Testis (tissue), 2 donors: ENCODE measurements at regions not wholly inside any gene's neighbourhood (a gene's known extent, or its start where the extent isn't known, plus 50 kb on each side); places are given as distances from the start of the nearest gene placed in this dataset.

ENCODE experiments used
- DNase-seq: peaks from one replicate; pipeline ENCODE4 v3.0.0-alpha.2; 2019
- H3K27ac ChIP-seq, 2 donors: fragments of 200-600 bp; sonication (generic); one replicate each; pipeline ENCODE4 v1.5.1; 2019
- H3K27me3 ChIP-seq: fragments of 200-600 bp; sonication (generic); one replicate; pipeline ENCODE4 v1.5.1; 2019
- H3K36me3 ChIP-seq: fragments of 200-600 bp; sonication (generic); one replicate; pipeline ENCODE4 v1.5.1; 2017; ENCODE audit warnings: low read depth; ENCODE audit errors: missing control alignments
- H3K4me1 ChIP-seq: fragments of 200-600 bp; sonication (generic); one replicate; pipeline ENCODE4 v1.5.1; 2019
- H3K4me3 ChIP-seq, 2 donors: fragments of 200-600 bp; sonication (generic); one replicate each; pipeline ENCODE4 v1.5.1; 2017 to 2019
- H3K9me3 ChIP-seq: fragments of 200-600 bp; sonication (generic); one replicate; pipeline ENCODE4 v1.5.1; 2017
- POLR2A ChIP-seq: fragments of 450-650 bp; IDR thresholded peaks from one replicate; pipeline ENCODE4 v1.6.1; 2017; ENCODE audit warnings: antibody characterized with exemption, mild to moderate bottlenecking, moderate library complexity
- WGBS, 2 donors: methylation state at CpG; one replicate each; pipeline ENCODE4 v1.1.5; 2018; 5-methylcytosine and 5-hydroxymethylcytosine counted together
- intact Hi-C: fragments of 100-400 bp; cut with DNase I; formaldehyde crosslinking; loops from one replicate; pipeline ENCODE4 v1.15.1; 2023; ENCODE audit warnings: low total_unique reads
- TF ChIP-seq, protein P1 (sequence below), 3 experiments: fragments of 450-650 bp in 2 of 3; fragments of 200-600 bp in 1 of 3; sonication (generic) in 1 of 3; IDR thresholded peaks; one replicate each; pipeline ENCODE4 v1.5.1; 2016 to 2019; ENCODE audit warnings: antibody characterized with exemption in 3 of 3, mild to moderate bottlenecking in 2 of 3, moderate library complexity in 1 of 3

DNA sequence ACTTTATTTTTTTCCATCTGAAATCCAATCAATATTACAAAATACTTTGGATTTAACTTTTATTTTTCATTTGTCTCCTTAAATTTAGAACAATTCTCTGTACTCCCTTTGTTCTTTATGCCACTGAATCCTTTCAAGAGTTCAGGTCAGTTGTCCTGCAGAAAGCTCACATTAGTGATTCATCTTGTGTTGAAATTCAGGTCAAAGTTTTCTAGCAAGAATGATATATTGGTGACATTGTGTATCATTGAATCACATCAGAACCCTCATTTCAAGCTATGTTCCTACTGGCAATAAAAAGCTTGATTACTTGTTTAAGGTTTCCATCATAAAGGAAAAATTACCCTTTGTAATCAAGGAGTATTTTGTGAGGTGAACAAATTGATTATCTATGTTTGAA lies 378.8 kb upstream of the STEAP1 start:
- Histone ChIP-seq H3K27ac (no peak overlapping the region), H3K4me1 (no peaks in the 10 kb centered on the region), H3K36me3 (no peaks in the 10 kb centered on the region), H3K27me3 (no peaks in the 10 kb centered on the region), H3K4me3 (no peak overlapping the region), H3K9me3 (no peaks in the 10 kb centered on the region)
- intact Hi-C loops: no loop called here
- TF ChIP-seq POLR2A: no peak
- TF ChIP-seq, protein P1, sequence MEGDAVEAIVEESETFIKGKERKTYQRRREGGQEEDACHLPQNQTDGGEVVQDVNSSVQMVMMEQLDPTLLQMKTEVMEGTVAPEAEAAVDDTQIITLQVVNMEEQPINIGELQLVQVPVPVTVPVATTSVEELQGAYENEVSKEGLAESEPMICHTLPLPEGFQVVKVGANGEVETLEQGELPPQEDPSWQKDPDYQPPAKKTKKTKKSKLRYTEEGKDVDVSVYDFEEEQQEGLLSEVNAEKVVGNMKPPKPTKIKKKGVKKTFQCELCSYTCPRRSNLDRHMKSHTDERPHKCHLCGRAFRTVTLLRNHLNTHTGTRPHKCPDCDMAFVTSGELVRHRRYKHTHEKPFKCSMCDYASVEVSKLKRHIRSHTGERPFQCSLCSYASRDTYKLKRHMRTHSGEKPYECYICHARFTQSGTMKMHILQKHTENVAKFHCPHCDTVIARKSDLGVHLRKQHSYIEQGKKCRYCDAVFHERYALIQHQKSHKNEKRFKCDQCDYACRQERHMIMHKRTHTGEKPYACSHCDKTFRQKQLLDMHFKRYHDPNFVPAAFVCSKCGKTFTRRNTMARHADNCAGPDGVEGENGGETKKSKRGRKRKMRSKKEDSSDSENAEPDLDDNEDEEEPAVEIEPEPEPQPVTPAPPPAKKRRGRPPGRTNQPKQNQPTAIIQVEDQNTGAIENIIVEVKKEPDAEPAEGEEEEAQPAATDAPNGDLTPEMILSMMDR (IDR thresholded peaks at IDR 0.05): no peak
- no peak for DNase-seq

- Histone ChIP-seq H3K9me3 (no peaks in the 10 kb centered on the region), H3K4me1 (no peaks in the 10 kb centered on the region), H3K4me3 (no peak overlapping the region), H3K27me3 (no peaks in the 10 kb centered on the region), H3K27ac (no peak overlapping the region), H3K36me3 (no peaks in the 10 kb centered on the region)
- TF ChIP-seq POLR2A: no peak
- TF ChIP-seq, protein P1 (IDR thresholded peaks at IDR 0.05): no peak
- DNase-seq: no peak
- 92 to 93% methylated on average over 2 of the region's 2 CpGs for WGBS, 2 donors
- intact Hi-C loops: no loop called here
Measured at GRCh38 chr7:89776980-89777379, 377.3 kb upstream of the STEAP1 start.

DNA sequence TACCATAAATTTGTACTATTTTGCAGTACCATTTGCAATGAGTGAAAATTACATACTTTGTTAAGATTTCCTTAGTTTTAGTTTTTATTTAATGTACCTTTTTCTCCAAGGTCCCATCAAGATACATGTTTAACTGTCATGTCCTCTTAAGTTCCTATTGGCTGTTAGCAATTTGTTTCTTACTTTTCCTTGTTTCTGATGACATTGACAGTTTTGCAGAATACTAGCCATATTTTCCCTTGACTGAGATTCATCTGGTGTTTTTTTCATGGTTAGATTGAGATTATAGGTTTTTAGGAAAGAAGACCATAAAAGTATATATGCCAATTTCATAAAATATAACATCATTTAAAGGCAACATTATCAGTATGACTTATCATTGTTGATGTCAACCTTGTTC lies 376.8 kb upstream of the STEAP1 start:
- Histone ChIP-seq H3K27me3 (no peaks in the 10 kb centered on the region), H3K4me1 (no peaks in the 10 kb centered on the region), H3K36me3 (no peaks in the 10 kb centered on the region), H3K9me3 (no peaks in the 10 kb centered on the region), H3K27ac (no peak overlapping the region), H3K4me3 (no peak overlapping the region)
- intact Hi-C loops: no loop called here
- no peak for TF ChIP-seq POLR2A
- TF ChIP-seq, protein P1 (IDR thresholded peaks at IDR 0.05): no peak
- no peak for DNase-seq

GRCh38 chr7:89780291-89780690 lies 374.0 kb upstream of the STEAP1 start:
- TF ChIP-seq, protein P1 (IDR thresholded peaks at IDR 0.05): no peak
- no peak for TF ChIP-seq POLR2A
- Histone ChIP-seq H3K27ac (no peak overlapping the region), H3K36me3 (no peaks in the 10 kb centered on the region), H3K9me3 (no peaks in the 10 kb centered on the region), H3K4me1 (no peaks in the 10 kb centered on the region), H3K4me3 (no peak overlapping the region), H3K27me3 (no peaks in the 10 kb centered on the region)
- intact Hi-C loops: no loop called here
- 83 to 87% methylated on average over 3 to 4 of the region's 4 CpGs for WGBS, 2 donors
- DNase-seq: no peak

DNA sequence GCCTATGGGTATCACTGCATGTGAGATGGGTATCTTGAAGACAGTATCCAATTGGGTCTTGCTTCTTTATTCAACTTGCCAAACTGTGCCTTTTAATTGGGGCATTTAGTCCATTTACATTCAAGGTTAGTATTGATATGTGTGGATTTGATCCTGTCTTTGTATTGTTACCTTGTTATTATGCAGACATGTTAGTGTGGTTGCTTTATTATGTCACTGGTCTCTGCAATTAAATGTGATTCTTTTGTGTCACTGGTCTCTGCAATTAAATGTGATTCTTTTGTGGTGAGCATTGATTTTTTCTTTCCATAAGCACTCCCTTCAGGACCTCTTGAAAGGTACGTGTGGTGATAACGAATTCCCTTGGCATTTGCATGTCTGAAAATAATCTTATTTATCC lies 357.8 kb upstream of the STEAP1 start:
- Histone ChIP-seq H3K36me3 (no peaks in the 10 kb centered on the region), H3K27ac (no peak overlapping the region), H3K27me3 (no peaks in the 10 kb centered on the region), H3K4me1 (no peaks in the 10 kb centered on the region), H3K4me3 (no peak overlapping the region), H3K9me3 (no peaks in the 10 kb centered on the region)
- DNase-seq: no peak
- TF ChIP-seq, protein P1 (IDR thresholded peaks at IDR 0.05): no peak
- no peak for TF ChIP-seq POLR2A
- 88 to 89% methylated on average over 2 of the region's 2 CpGs for WGBS, 2 donors
- intact Hi-C loops: no loop called here
